IMR-90 (cell line): ENCODE measurements at regions not wholly inside any gene's neighbourhood (a gene's known extent, or its start where the extent isn't known, plus 50 kb on each side); places are given as distances from the start of the nearest gene placed in this dataset.

Experiments
- ATAC-seq: fragments of 200-7000 bp; cut with Tn5 transposase; 2 replicates; pipeline ENCODE4 v1.9.1; 2020; ENCODE audit warnings: low read depth, mild to moderate bottlenecking, moderate library complexity
- BruUV-seq: library from RNA; stranded (reverse); fragments of 400-500 nt; replicated peaks from 2 replicates; lab custom pipeline; 2021; lab: Mats Ljungman, UMichigan
- CTCF ChIA-PET: fragments of 300-600 bp; formaldehyde crosslinking; extraction: SDS; loops from one replicate; lab custom pipeline; 2021; ENCODE audit warnings: antibody characterized with exemption; lab: Yijun Ruan, JAX
- POLR2A ChIA-PET: fragments of 300-600 bp; sonication (Branson Sonifier 250); formaldehyde crosslinking; loops from one replicate; lab custom pipeline; 2022; ENCODE audit warnings: antibody characterized with exemption; ENCODE audit not compliant: unreplicated experiment; lab: Charles Lee
- DNase-seq: peaks from one replicate; pipeline ENCODE4 v3.0.0; 2013
- H2AFZ ChIP-seq: replicated peaks from 2 replicates; pipeline ENCODE3; 2013; ENCODE audit warnings: low read length, mild to moderate bottlenecking; ENCODE audit not compliant: poor library complexity
- H2AK5ac ChIP-seq: 2 replicates; pipeline ENCODE4 v1.6.1; 2013; ENCODE audit warnings: low read depth, low read length, inconsistent platforms
- H2AK9ac ChIP-seq: replicated peaks from 2 replicates; pipeline ENCODE3; 2013; ENCODE audit warnings: mild to moderate bottlenecking, low read depth, low read length, moderate library complexity; ENCODE audit not compliant: poor library complexity
- H2BK120ac ChIP-seq: 2 replicates; pipeline ENCODE4 v1.6.1; 2013; ENCODE audit warnings: low read depth, low read length, inconsistent platforms
- H2BK15ac ChIP-seq: 3 replicates; pipeline ENCODE4 v1.6.1; 2013; ENCODE audit warnings: low read depth, low read length, inconsistent platforms
- H2BK20ac ChIP-seq: 2 replicates; pipeline ENCODE4 v1.6.1; 2013; ENCODE audit warnings: low read depth, mild to moderate bottlenecking, inconsistent platforms, low read length, moderate library complexity
- H2BK5ac ChIP-seq: 2 replicates; pipeline ENCODE4 v1.6.1; 2013; ENCODE audit warnings: mild to moderate bottlenecking, low read depth, low read length, inconsistent platforms; ENCODE audit not compliant: poor library complexity, severe bottlenecking
- H3K14ac ChIP-seq: replicated peaks from 2 replicates; pipeline ENCODE4 v1.6.1; 2013; ENCODE audit warnings: low read depth, low read length, inconsistent platforms
- H3K18ac ChIP-seq: 2 replicates; pipeline ENCODE4 v1.6.1; 2013; ENCODE audit warnings: low read depth, low read length, control low read depth
- H3K23ac ChIP-seq: 2 replicates; pipeline ENCODE4 v1.6.1; 2013; ENCODE audit warnings: low read depth, low read length, inconsistent platforms
- H3K27ac ChIP-seq: 2 replicates; pipeline ENCODE4 v1.5.1; 2013; ENCODE audit warnings: mild to moderate bottlenecking, control low read depth, low read length; ENCODE audit not compliant: insufficient read depth
- H3K27me3 ChIP-seq: 2 replicates; pipeline ENCODE4 v1.6.1; 2013; ENCODE audit warnings: low read length; ENCODE audit not compliant: control insufficient read depth, insufficient read depth
- H3K36me3 ChIP-seq: 2 replicates; pipeline ENCODE4 v1.6.1; 2013; ENCODE audit warnings: low read length, mixed read lengths; ENCODE audit not compliant: control insufficient read depth, insufficient read depth
- H3K4ac ChIP-seq: 2 replicates; pipeline ENCODE4 v1.6.1; 2013; ENCODE audit warnings: low read depth, low read length, inconsistent platforms
- H3K4me1 ChIP-seq: 2 replicates; pipeline ENCODE4 v1.6.1; 2013; ENCODE audit warnings: low read length, mixed read lengths; ENCODE audit not compliant: control insufficient read depth, insufficient read depth
- H3K4me2 ChIP-seq: 2 replicates; pipeline ENCODE4 v1.6.1; 2013; ENCODE audit warnings: low read depth, mild to moderate bottlenecking, control low read depth, low read length, moderate library complexity
- H3K4me3 ChIP-seq: 2 replicates; pipeline ENCODE4 v1.5.1; 2013; ENCODE audit warnings: low read depth, mild to moderate bottlenecking, control low read depth, low read length, moderate library complexity; ENCODE audit not compliant: insufficient read depth
- H3K56ac ChIP-seq: 2 replicates; pipeline ENCODE4 v1.6.1; 2013; ENCODE audit warnings: low read length, inconsistent platforms; ENCODE audit not compliant: insufficient read depth; ENCODE audit errors: extremely low read depth
- H3K79me1 ChIP-seq, 2 experiments: 2 replicates each; pipeline ENCODE4 v1.6.1; 2013; ENCODE audit warnings: low read length in 2 of 2, inconsistent platforms in 1 of 2, low read depth in 1 of 2
- H3K9ac ChIP-seq: 2 replicates; pipeline ENCODE4 v1.6.1; 2013; ENCODE audit warnings: low read depth, low read length, control low read depth
- H3K9me1 ChIP-seq: 2 replicates; pipeline ENCODE4 v1.6.1; 2013; ENCODE audit warnings: low read length, inconsistent platforms; ENCODE audit not compliant: insufficient read depth
- H3K9me3 ChIP-seq: 2 replicates; pipeline ENCODE4 v1.6.1; 2013; ENCODE audit warnings: low read length; ENCODE audit not compliant: control insufficient read depth, insufficient read depth
- H4K20me1 ChIP-seq: 2 replicates; pipeline ENCODE4 v1.6.1; 2013; ENCODE audit warnings: low read length, inconsistent platforms; ENCODE audit not compliant: insufficient read depth
- H4K5ac ChIP-seq: 2 replicates; pipeline ENCODE4 v1.6.1; 2013; ENCODE audit warnings: mild to moderate bottlenecking, low read depth, low read length, control low read depth
- H4K8ac ChIP-seq, 2 experiments: 2 replicates each; pipeline ENCODE4 v1.6.1; 2013; ENCODE audit warnings: low read depth in 2 of 2, low read length in 2 of 2, control low read depth in 1 of 2, inconsistent platforms in 1 of 2
- H4K91ac ChIP-seq: 2 replicates; pipeline ENCODE4 v1.6.1; 2013; ENCODE audit warnings: low read depth, low read length, inconsistent platforms; ENCODE audit not compliant: insufficient read depth
- BHLHE40 ChIP-seq: fragments of 150-350 bp; IDR thresholded peaks from 2 replicates; pipeline ENCODE4 v1.6.1; 2016; ENCODE audit warnings: mild to moderate bottlenecking, low read depth, low read length
- POLR2A ChIP-seq: IDR thresholded peaks from 2 replicates; pipeline ENCODE4 v1.6.1; 2012; ENCODE audit warnings: mild to moderate bottlenecking, low read depth, low read length
- RAD21 ChIP-seq: IDR thresholded peaks from 2 replicates; pipeline ENCODE4 v1.6.1; 2012; ENCODE audit warnings: low read length, improper control_type of control experiment
- WGBS, 2 experiments: methylation state at CpG; one replicate each; pipeline versions ENCODE4 v1.1.5 to v1.1.7; 2013; ENCODE audit warnings: missing lambda C conversion rate in 2 of 2; ENCODE audit not compliant: insufficient read length in 1 of 2; ENCODE audit errors: extremely low coverage in 2 of 2; 5-methylcytosine and 5-hydroxymethylcytosine counted together
- dilution Hi-C: fragments of 300-500 bp; cut with HindIII; formaldehyde crosslinking; loops from one replicate; pipeline ENCODE4 v1.14.3; 2018; ENCODE audit warnings: low sequenced_read_pairs; ENCODE audit not compliant: unreplicated experiment
- in situ Hi-C: fragments of 300-500 bp; cut with MboI; formaldehyde crosslinking; loops from 3 replicates; pipeline ENCODE4 v1.14.3; 2019; ENCODE audit warnings: low sequenced_read_pairs, inconsistent platforms, mixed read lengths
- intact Hi-C: fragments of 100-400 bp; cut with micrococcal nuclease; formaldehyde crosslinking; loops from 2 replicates; pipeline ENCODE4 v1.10.0; 2022

DNA sequence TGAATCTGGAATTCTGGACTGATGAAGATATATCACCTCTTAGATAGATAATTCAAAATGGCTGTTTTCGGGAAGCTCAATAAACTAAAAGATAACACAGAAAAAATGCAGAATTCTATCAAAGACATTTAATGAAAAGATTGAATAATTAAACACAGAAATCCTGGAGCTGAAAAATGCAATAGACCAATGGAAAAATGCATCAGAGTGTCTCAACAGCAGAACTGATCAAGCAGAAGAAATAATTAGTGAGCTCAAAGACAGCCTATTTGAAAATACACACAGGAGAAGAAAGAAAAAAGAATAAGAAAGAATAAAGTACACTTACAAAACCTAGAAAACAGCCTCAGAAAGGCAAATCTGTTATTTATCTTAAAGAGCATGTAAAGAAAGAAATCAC is 356.4 kb upstream of the B3GAT1 start:
- Histone ChIP-seq H3K27me3 (no peaks in the 10 kb centered on the region), H4K91ac (no peak overlapping the region), H3K4me1 (no peaks in the 10 kb centered on the region), H3K4ac (no peak overlapping the region), H2BK20ac (no peak overlapping the region), H3K27ac (no peak overlapping the region), H2BK120ac (no peak overlapping the region), H3K9me1 (no peaks in the 10 kb centered on the region), H4K8ac (no peak overlapping the region), H3K36me3 (no peaks in the 10 kb centered on the region), H3K9ac (no peak overlapping the region), H2AFZ (no peak overlapping the region), H3K4me3 (no peak overlapping the region), H3K79me1 (no peaks in the 10 kb centered on the region), H3K18ac (no peak overlapping the region), H2BK5ac (no peak overlapping the region), H3K14ac (no peak overlapping the region), H3K9me3 (peaks cover 26% of the 10 kb centered on the region), H3K56ac (no peak overlapping the region), H2AK5ac (no peak overlapping the region), H4K5ac (no peak overlapping the region), H3K4me2 (no peak overlapping the region), H2BK15ac (no peak overlapping the region), H4K20me1 (no peaks in the 10 kb centered on the region), H2AK9ac (no peak overlapping the region), H3K23ac (no peak overlapping the region)
- no TSS peak for BruUV-seq
- ChIA-PET POLR2A (no interaction called here), CTCF (no interaction called here)
- no peak for DNase-seq
- ATAC-seq, result no peak
- dilution Hi-C loops (no loop called here), intact Hi-C loops (no loop called here), in situ Hi-C loops (no loop called here)
- TF ChIP-seq BHLHE40, result no peak
- TF ChIP-seq POLR2A, result no peak
- TF ChIP-seq RAD21, result no peak
- no CpG with 5 or more reads among the region's 1 CpG for WGBS, 2 experiments
